ENCODE measurements at regions not wholly inside any gene's neighbourhood (a gene's known extent, or its start where the extent isn't known, plus 50 kb on each side); places are given as distances from the start of the nearest gene placed in this dataset.

- DNase-seq, result no peak
These were observed 740.3 kb upstream of the RAB6C start for GRCh38 chr2:129239141-129239540.

GRCh38 chr2:129240061-129240460 lies 739.4 kb upstream of the RAB6C start:
- no peak for DNase-seq

GRCh38 chr2:129242269-129242668 lies 737.2 kb upstream of the RAB6C start:
- no peak for DNase-seq

- DNase-seq, result no peak
These were observed 731.7 kb upstream of the RAB6C start for GRCh38 chr2:129247751-129248150.

- no peak for DNase-seq
These were observed 731.3 kb upstream of the RAB6C start for GRCh38 chr2:129248198-129248597.

- no peak for DNase-seq
These were observed 726.5 kb upstream of the RAB6C start for GRCh38 chr2:129252781-129253460.

- DNase-seq, result no peak
These were observed 726.0 kb upstream of the RAB6C start for GRCh38 chr2:129253461-129253812.

- DNase-seq, result no peak
These were observed 724.7 kb upstream of the RAB6C start for GRCh38 chr2:129254718-129255117.

GRCh38 chr2:129255610-129256313 lies 723.7 kb upstream of the RAB6C start:
- DNase-seq, result no peak

GRCh38 chr2:129256642-129257041 lies 722.8 kb upstream of the RAB6C start:
- DNase-seq, result no peak

- no peak for DNase-seq
These were observed 716.5 kb upstream of the RAB6C start for GRCh38 chr2:129262934-129263333.

GRCh38 chr2:129263939-129264338 lies 715.5 kb upstream of the RAB6C start:
- DNase-seq, result no peak

GRCh38 chr2:129267559-129267958 lies 711.9 kb upstream of the RAB6C start:
- no peak for DNase-seq

- DNase-seq, result no peak
These were observed 706.0 kb upstream of the RAB6C start for GRCh38 chr2:129273266-129274037.

GRCh38 chr2:129274038-129274415 lies 705.4 kb upstream of the RAB6C start:
- no peak for DNase-seq

- DNase-seq, result no peak
These were observed 704.5 kb upstream of the RAB6C start for GRCh38 chr2:129274918-129275317.

GRCh38 chr2:129275706-129276105 lies 703.8 kb upstream of the RAB6C start:
- DNase-seq, result no peak

- no peak for DNase-seq
These were observed 702.4 kb upstream of the RAB6C start for GRCh38 chr2:129276978-129277584.

GRCh38 chr2:129277585-129277981 lies 701.9 kb upstream of the RAB6C start:
- no peak for DNase-seq

GRCh38 chr2:129281791-129282530 lies 697.5 kb upstream of the RAB6C start:
- DNase-seq, result no peak

- no peak for DNase-seq
These were observed 694.5 kb upstream of the RAB6C start for GRCh38 chr2:129285012-129285411.

- DNase-seq, result no peak
These were observed 686.1 kb upstream of the RAB6C start for GRCh38 chr2:129293326-129293725.

- no peak for DNase-seq
These were observed 683.1 kb upstream of the RAB6C start for GRCh38 chr2:129296396-129296795.

All from CD4-positive, alpha-beta T cell treated with Interleukin-6 for 4 hours (primary cell).